ENCODE measurements at regions not wholly inside any gene's neighbourhood (a gene's known extent, or its start where the extent isn't known, plus 50 kb on each side); places are given as distances from the start of the nearest gene placed in this dataset.

DNA sequence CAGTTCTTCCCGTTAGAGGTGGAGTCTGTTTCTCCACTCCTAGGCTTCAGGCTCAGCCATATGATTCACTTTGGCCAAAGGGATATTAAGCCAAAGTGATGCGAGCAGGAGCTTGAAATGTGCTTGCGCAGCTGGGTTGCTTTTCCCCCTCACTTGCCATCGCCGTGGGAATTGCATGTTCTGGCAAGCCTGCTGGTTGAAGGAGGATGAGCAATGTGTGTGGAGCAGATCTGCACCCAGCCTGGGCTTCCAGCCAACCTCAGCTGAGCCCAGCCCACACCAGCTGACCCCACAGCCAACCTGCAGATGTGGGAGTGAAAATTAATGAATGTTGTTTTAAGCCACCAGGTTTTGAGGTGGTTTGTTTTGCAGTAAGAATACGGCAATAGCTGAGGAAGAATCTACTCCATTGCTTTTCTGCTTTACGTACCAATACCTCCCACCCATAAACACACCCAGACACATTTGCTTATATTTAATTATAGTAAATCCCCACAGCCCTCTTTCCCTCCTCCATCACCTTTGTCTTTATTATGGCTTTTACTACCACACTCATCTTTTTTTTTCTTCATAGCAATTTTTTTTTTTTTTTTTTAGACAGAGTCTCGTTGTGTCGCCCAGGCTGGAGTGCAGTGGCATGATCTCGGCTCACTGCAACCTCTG lies 132.8 kb upstream of the FUNDC1 start:
- Histone ChIP-seq H3K79me2 (ENCODE audit: control insufficient read depth, insufficient read depth, low read length) (no peaks in the 10 kb centered on the region), H3K4me1 (ENCODE audit: control insufficient read depth, extremely low read depth, insufficient read depth, low read length) (peaks cover 2% of the 10 kb centered on the region), H3K9ac (ENCODE audit: insufficient read depth, low read length) (no peak overlapping the region), H4K20me1 (ENCODE audit: control insufficient read depth, extremely low read depth, insufficient read depth, low read length) (no peaks in the 10 kb centered on the region), H3K27me3 (ENCODE audit: control insufficient read depth, insufficient read depth, low read length) (no peaks in the 10 kb centered on the region), H3K9me3 (ENCODE audit: control insufficient read depth, insufficient read depth, low read depth, low read length) (no peaks in the 10 kb centered on the region), H3K27ac (ENCODE audit: insufficient read depth, low read length) (peak overlapping the region; percentile 54), H3K4me2 (ENCODE audit: extremely low read depth, insufficient read depth, low read length) (peak overlapping the region; percentile 25), H3K36me3 (ENCODE audit: control insufficient read depth, insufficient read depth, low read length) (no peaks in the 10 kb centered on the region), H3K4me3 (replicated peaks in 1 of 4; ENCODE audit: control extremely low read depth in 1 of 4, insufficient read depth in 1 of 4, low read depth in 3 of 4, low read length in 4 of 4) (no peak overlapping the region), H2AFZ (ENCODE audit: low read length) (no peak overlapping the region)
- TF ChIP-seq, protein P1, sequence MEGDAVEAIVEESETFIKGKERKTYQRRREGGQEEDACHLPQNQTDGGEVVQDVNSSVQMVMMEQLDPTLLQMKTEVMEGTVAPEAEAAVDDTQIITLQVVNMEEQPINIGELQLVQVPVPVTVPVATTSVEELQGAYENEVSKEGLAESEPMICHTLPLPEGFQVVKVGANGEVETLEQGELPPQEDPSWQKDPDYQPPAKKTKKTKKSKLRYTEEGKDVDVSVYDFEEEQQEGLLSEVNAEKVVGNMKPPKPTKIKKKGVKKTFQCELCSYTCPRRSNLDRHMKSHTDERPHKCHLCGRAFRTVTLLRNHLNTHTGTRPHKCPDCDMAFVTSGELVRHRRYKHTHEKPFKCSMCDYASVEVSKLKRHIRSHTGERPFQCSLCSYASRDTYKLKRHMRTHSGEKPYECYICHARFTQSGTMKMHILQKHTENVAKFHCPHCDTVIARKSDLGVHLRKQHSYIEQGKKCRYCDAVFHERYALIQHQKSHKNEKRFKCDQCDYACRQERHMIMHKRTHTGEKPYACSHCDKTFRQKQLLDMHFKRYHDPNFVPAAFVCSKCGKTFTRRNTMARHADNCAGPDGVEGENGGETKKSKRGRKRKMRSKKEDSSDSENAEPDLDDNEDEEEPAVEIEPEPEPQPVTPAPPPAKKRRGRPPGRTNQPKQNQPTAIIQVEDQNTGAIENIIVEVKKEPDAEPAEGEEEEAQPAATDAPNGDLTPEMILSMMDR (conservative IDR thresholded peaks at IDR 0.05 in 1 of 2, IDR thresholded peaks at IDR 0.05 in 1 of 2; ENCODE audit: low read depth in 1 of 2, low read length in 2 of 2): peak in 1 of 2 donors; percentile 15
- TF ChIP-seq EZH2 (IDR thresholded peaks at IDR 0.05; ENCODE audit: low read length, missing control alignments): no peak
- DNase-seq (ENCODE audit: low read depth in 2 of 2): peak; percentile 95 to 96

DNA sequence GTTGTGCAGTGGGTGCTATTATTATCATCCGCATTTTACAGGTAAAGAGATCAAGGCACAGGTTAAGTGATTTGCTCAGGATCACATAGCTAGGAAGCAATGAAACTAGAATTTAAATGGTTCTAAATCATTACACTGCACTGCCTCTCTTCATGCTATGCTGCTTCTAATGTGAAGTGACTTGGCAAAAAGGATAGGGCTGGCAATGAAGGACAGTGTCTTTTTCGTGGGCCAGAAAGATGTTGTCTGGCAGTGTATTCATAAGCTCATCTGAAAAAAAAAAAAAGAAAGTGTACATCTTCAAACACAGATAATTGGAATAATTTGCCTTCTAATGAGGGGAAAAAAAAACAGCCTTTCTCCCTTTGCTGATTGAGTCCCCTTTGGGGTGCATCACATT lies 132.2 kb upstream of the FUNDC1 start:
- Histone ChIP-seq H3K9me3 (ENCODE audit: control insufficient read depth, insufficient read depth, low read depth, low read length) (no peaks in the 10 kb centered on the region), H3K27ac (ENCODE audit: insufficient read depth, low read length) (peak overlapping the region; percentile 54), H3K79me2 (ENCODE audit: control insufficient read depth, insufficient read depth, low read length) (no peaks in the 10 kb centered on the region), H3K36me3 (ENCODE audit: control insufficient read depth, insufficient read depth, low read length) (no peaks in the 10 kb centered on the region), H3K4me2 (ENCODE audit: extremely low read depth, insufficient read depth, low read length) (peak overlapping the region; percentile 51), H3K4me3 (replicated peaks in 1 of 4; ENCODE audit: control extremely low read depth in 1 of 4, insufficient read depth in 1 of 4, low read depth in 3 of 4, low read length in 4 of 4) (no peak overlapping the region), H3K9ac (ENCODE audit: insufficient read depth, low read length) (no peak overlapping the region), H3K4me1 (ENCODE audit: control insufficient read depth, extremely low read depth, insufficient read depth, low read length) (peaks cover 2% of the 10 kb centered on the region), H2AFZ (ENCODE audit: low read length) (peak overlapping the region; percentile 35), H3K27me3 (ENCODE audit: control insufficient read depth, insufficient read depth, low read length) (no peaks in the 10 kb centered on the region), H4K20me1 (ENCODE audit: control insufficient read depth, extremely low read depth, insufficient read depth, low read length) (no peaks in the 10 kb centered on the region)
- TF ChIP-seq, protein P1 (conservative IDR thresholded peaks at IDR 0.05 in 1 of 2, IDR thresholded peaks at IDR 0.05 in 1 of 2; ENCODE audit: low read depth in 1 of 2, low read length in 2 of 2): no peak
- no peak for TF ChIP-seq EZH2 (IDR thresholded peaks at IDR 0.05; ENCODE audit: low read length, missing control alignments)
- no peak for DNase-seq (ENCODE audit: low read depth in 2 of 2)

DNA sequence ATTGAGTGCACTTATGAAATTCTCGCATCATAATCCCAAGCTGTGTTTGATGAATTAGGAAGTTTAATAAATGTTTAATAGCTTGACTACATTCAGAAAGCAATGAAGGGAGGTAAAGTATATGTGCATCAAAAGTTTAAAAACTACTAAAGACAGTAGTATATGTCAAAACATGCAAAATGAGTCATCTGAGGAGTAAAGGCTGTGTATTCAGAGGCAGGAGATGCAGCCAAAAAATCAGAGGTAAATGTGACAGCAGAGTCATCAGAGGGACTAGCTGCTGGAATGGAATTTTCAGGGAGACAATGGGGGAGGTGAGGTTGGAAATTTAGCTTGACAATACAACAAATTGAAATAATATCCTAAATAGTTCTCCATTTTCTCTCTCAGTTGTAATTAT lies 127.0 kb upstream of the FUNDC1 start:
- H4K20me1 ChIP-seq (ENCODE audit: control insufficient read depth, extremely low read depth, insufficient read depth, low read length): no peaks in the 10 kb centered on the region
- no peaks in the 10 kb centered on the region for H3K79me2 ChIP-seq (ENCODE audit: control insufficient read depth, insufficient read depth, low read length)
- H2AFZ ChIP-seq (ENCODE audit: low read length): no peak overlapping the region
- no peak overlapping the region for H3K27ac ChIP-seq (ENCODE audit: insufficient read depth, low read length)
- H3K9ac ChIP-seq (ENCODE audit: insufficient read depth, low read length): no peak overlapping the region
- TF ChIP-seq, protein P1 (conservative IDR thresholded peaks at IDR 0.05 in 1 of 2, IDR thresholded peaks at IDR 0.05 in 1 of 2; ENCODE audit: low read depth in 1 of 2, low read length in 2 of 2): no peak
- TF ChIP-seq EZH2 (IDR thresholded peaks at IDR 0.05; ENCODE audit: low read length, missing control alignments): no peak
- H3K4me3 ChIP-seq (replicated peaks in 1 of 4; ENCODE audit: control extremely low read depth in 1 of 4, insufficient read depth in 1 of 4, low read depth in 3 of 4, low read length in 4 of 4): no peak overlapping the region
- no peaks in the 10 kb centered on the region for H3K36me3 ChIP-seq (ENCODE audit: control insufficient read depth, insufficient read depth, low read length)
- H3K27me3 ChIP-seq (ENCODE audit: control insufficient read depth, insufficient read depth, low read length): no peaks in the 10 kb centered on the region
- no peaks in the 10 kb centered on the region for H3K4me1 ChIP-seq (ENCODE audit: control insufficient read depth, extremely low read depth, insufficient read depth, low read length)
- H3K9me3 ChIP-seq (ENCODE audit: control insufficient read depth, insufficient read depth, low read depth, low read length): no peaks in the 10 kb centered on the region
- DNase-seq (ENCODE audit: low read depth in 2 of 2): no peak
- no peak overlapping the region for H3K4me2 ChIP-seq (ENCODE audit: extremely low read depth, insufficient read depth, low read length)

Data from fibroblast of lung (primary cell).